Stimulated activated naive CD4-positive, alpha-beta T cell treated with Interleukin-2 at 50 U/mL for 16 hours (primary cell): ENCODE measurements at regions not wholly inside any gene's neighbourhood (a gene's known extent, or its start where the extent isn't known, plus 50 kb on each side); places are given as distances from the start of the nearest gene placed in this dataset.

Experiments
- DNase-seq: peaks from one replicate; lab custom pipeline; 2025; lab: John Stamatoyannopoulos, UW

DNA sequence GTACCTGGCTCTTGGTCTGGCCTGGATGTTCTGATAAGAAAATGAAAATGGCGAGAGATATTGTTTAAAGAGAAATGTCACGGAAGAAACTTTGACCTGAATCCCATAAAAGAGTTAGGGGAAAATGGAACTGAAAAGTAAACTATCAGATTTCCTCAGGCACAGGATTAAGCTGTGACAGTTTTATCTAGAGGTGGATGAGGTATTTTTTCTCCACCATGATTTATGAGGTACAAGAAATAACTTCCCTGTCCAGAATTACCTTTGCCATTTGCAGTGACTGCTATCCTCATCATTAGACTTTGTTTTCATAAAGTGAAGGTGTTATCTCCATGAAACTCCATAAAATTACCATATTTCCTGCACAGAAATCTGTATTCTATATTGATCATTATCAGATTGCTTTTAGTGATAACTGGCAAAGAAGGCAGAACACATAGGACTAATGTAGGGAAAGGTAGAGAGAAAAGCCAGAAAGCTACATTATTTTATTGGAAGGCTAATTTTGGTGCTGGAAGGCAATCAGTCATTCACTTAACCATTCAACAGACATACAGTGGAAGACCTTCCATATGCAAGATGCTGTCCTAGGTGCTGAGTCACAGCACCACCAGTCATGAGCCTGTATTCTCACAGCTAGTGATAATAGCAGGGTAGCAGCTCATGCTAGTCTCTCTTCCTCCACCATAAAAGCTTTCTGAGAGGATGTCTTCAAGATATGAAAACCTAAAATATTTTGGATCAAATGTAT, 427.3 kb upstream of the CITED2 start:
- no peak for DNase-seq

DNA sequence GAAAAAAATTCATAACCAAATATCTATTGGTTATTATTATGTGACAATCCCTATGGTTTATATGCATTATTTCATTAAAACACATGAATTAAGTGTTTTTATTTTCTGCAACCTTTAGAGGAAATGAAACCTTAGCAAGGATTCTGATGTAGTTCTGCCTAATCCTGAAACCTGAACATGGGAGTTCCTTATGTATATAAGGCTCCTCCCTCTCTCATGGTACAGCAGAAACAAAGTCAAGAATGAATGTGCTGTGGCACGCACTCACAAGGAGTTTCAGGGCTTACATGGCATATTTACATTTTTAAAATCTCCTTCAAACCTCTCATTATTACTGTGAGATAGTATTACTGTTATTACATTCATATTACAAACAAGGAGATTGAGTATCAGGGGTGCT, 426.4 kb upstream of the CITED2 start:
- DNase-seq, result no peak

DNA sequence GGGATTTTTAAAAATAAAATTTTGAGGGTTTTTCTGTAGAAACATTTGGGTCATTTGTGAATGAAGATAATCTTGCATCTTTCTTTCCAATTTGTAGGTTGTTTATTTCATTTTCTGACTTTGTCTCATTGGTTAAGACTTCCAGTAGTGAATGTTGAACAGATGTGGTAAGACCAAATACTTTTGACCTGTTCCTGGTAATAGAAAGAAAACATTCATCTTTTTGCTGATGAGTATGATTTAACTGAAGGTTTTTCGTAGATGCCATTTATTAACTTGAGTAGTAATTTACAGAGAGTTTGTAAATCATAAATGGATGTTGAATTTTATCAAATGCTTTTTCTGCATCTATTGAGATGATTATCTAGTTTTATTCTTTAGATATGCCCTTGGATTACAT, 416.1 kb upstream of the CITED2 start:
- DNase-seq, result no peak

DNA sequence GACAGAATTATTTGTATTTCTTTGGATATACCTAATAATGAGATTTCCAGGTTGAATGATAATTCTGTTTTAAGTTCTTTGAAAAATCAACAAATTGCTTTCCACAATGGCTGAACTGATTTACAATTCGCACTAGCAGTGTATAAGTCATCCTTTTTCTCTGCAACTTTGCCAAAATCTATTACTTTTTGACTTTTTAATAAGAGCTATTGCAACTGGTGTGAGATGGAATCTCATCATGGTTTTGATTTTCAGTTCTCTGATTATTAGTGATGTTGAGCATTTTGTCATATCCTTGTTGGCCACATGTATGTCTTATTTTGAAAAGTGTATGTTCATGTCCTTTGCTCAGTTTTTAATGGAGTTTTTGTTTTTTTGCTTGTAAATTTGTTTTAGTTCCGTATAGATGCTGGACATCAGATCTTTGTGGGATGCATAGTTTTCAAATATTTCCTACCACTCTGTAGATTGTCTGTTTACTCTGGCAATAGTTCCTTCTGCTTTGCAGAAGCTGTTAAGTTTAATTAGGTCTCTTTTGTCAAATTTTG, 409.8 kb upstream of the CITED2 start:
- DNase-seq, result no peak

DNA sequence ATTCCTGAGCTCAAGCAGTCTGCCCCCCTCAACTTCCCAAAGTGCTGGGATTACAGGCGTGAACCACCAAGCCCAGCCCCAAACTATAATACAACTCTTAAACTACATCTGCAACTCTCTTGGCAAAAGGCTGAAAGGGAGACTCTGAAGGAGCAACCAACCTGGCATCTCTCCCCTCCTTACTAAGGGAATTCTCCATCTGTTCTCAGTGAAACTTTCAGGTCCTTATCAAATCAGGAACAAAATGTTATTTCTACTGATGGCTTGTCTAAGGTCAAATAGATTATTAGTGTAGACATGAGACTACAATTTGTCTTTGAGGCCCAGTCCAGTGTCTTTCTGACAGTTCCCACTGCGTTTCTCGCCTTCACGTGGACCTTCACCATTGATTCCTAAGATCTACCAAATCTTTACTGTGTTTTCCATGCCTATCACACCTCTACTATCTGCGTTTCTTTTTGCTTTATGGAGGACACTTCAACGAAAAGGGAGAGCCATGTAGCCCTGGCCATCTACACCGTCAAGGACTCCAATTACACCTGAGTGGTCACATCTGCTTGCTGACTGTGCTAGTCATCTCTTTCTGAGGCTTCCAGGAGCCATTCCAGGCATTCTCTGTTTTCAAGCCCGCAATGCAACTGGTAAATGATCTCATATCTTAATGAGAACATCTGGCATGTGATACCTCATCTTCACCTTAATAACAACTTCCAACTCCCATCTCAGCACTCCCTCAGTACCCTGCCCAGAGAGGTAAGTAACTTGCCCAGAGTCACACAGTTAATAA, 405.7 kb upstream of the CITED2 start:
- DNase-seq, result no peak

DNA sequence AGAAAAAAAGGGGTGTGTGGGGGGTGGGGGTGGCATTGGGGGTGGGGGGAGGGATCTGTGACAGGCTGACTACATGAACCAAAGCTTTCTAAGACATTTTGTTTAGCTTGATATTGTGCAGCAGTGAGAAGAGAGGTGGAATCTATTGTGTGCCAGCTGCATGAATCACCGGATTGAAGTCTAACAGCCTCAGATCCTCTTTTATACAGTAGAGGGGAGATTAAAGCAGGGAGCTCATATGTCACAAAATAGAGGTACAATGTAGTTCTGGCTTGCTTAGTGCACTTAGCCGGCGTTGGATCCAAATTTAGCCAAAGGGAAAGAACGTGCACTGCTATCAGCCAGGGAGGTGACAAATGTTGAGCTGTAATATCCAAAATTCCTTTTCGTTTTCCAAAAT, 404.2 kb upstream of the CITED2 start:
- no peak for DNase-seq

DNA sequence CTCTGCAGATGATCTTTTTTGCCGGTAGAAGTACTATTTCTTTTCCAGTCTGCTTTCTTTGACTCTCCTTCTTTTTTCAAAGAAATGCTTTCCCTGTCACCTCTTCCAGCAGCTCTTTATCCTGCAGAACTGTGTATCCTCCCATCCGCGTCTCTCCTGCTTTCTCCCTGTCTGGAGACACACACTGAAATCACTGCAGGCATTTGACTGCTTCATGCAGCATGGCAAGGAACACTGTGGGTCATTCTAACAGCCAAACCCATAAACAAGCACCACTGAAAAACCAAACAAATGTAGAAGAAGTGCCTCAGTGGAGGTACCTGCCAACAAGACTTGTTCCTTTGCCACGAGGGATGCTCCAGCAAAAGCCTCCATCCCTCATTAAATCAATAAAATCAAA, 403.7 kb upstream of the CITED2 start:
- DNase-seq, result no peak

DNA sequence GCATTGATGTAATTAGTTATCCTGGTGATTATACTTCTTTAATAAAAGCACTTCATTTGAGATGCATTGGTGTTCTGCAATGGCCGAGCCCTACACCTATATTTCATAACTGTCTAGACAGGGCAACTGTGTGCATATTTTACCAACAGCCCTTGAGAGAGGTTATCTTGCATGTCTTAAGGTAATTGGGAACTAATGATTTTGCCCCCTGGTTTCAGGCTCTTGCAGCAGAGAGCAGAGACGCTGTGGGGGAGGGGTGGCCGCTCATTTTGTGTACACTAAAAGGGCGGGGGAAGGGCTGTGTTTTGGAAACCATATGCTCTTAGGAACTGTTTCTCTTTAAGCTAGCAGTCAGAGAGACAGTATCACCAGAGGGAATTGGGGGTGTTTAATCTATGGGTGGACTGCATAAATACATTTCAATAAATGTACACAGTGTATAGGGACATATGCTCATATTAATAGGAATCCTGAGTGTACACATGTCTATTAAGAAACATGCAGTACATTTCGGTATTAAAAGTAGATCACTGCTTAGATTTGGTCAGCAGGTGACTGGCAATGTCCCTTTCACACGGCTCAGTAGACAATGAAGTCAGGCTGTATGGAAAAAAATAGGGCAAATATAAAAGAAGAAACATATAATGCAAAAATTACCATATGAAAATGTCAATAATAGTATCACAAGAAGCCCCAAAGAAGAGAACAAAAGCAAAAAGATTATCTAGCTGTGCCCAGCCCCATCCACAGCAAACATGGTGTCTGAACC, 402.9 kb upstream of the CITED2 start:
- no peak for DNase-seq

DNA sequence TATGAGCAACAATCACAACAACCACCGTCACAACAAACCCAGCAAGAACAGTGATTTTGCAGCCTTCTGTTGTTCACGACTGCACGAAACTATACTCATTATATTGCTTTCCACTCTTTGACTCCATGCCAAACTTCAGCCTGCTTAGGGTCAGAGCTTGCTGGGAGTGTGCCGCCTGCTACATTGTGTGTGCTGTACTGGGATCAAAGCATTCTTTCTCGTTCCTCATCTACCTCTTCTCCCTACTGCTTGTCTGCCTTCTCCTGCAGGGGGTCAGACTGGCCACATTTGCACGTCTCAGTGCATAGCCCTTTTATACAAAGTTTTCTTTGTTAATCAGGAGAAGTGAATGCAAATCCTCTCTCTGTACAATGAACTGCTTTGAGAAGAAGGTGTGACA, 401.6 kb upstream of the CITED2 start:
- DNase-seq, result no peak

DNA sequence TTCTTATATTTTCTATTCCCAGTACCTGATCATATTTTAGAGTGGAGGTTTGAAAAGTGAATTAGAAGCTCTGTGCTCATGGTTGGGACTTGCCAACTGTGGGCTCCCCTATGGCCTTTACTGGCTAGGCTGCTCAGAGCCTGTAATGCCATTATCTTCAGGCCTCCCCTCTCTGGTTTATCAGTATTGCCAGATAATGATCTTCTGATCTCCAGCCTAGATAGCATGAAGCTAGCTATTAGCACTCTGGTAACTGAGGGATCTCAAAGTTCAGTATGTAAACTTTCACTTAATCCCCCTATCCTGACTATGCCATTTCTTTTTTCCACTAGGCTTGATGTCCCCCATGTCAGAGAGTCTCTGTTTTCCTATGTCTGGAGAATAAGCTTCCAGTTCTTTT, 393.7 kb upstream of the CITED2 start:
- no peak for DNase-seq

DNA sequence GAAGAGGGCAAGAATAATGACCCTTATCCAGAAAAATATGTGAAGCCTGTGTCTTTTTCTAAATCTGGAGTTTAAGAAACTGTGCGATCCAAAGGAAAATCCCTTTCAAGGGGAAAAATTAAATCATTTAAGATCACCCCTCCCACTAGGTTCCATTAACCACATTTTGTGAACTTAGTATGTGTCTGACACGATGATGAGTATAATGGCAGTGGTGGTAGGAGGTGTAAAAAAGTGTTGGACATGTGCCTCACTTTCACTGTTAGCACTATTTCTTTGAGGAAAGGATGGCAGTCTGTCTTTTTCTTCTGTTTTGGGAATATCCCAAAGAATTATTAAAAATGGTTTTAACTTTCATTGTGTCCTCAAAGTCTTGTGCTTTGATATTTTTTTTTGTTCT, 392.3 kb upstream of the CITED2 start:
- no peak for DNase-seq

DNA sequence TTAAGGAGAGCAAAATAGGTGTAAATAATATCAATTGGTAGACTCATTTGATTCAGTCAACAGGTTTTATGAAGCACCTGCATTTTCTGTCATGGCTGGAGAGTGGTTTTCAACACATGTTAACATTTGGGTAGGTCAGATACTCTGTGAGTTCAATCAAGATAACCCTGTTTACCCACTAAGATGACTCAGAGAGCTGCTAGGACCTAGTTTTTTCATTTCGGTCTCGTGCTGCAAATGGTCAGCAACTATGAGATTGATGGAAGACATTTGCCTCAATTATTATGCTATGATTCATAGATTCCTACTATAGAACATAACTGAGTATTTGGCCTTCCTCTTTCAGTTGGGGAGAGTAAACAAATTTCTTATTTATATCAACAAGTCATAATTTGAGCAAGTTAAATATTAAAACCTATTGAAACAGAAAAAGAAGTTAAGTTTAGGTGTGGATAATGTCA, 391.4 kb upstream of the CITED2 start:
- DNase-seq, result no peak

DNA sequence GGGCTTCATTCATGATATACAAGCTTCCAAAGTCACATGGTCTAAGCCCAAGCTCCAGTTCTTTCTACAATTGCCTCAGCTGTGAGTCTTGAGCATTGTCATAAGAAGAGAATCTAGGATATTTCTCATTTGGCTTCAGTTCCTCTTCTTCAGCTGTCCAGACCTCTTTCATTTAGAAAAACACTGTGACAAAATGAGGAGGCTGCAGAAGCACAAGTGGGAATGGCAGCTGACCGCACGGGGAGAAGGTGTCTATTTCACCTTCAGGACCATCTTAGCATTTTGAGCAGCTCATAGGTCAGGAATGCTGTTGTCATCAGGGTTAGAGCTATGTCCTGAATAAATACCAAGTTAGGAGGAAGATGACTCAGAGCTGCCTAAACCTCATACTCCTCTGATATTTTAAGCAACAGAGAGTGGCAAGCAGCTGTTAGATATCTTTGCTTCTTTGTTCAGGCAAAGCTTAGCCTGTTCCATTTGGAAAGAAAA, 390.1 kb upstream of the CITED2 start:
- no peak for DNase-seq

DNA sequence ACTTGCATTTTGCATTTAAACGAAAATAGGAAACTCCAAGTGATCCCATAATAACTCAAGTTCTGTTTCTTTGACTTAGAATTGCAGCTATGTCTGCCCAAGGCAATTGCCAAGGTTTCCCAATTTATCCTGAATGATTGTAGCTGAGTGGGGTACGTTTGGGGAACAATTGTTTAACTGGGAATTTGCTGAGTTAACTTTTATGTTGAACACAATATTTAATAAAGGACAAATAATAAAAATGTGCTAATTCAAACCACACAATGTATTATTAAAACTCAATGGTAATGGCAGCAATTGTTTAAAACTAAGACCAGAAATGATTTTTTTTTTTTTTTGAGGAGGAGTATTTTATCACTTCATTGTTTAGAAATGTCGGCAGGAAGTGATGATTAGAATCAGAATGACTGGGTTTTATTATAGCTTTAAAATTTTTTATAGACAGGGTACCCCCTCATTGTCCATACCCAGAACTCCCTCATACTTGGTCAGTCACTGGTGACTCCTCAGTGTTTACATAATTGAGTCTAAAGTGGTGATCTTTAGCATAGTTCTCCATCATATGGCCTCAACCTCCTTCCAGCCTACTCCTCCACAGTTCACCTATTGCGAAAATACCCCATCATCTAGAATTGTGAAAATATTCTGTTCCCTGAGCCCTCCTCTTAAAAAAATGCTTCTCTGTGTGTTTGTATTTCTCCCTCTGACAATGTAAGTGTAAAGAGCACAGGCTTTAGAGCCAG, 389.2 kb upstream of the CITED2 start:
- DNase-seq, result no peak

DNA sequence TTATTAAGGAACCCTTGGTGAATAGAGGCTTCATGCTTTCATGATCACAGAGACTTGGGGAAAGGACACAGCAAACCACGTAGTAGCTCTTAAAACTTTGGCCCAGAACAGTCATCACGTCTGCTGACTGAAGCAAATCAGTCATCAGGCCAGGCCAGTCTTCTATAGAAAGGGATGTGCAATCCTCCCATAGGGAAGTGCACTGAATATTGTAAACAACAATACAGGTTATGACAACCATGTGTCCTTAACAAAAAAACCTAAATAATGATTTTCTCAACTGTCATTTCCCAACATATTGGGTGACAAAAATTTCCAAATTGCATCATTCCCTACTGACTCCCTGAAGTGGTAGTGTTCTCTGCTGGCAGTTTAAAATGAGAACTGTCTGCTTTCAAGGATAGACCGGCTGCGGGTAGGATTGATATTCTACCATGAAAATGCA, 388.2 kb upstream of the CITED2 start:
- no peak for DNase-seq

DNA sequence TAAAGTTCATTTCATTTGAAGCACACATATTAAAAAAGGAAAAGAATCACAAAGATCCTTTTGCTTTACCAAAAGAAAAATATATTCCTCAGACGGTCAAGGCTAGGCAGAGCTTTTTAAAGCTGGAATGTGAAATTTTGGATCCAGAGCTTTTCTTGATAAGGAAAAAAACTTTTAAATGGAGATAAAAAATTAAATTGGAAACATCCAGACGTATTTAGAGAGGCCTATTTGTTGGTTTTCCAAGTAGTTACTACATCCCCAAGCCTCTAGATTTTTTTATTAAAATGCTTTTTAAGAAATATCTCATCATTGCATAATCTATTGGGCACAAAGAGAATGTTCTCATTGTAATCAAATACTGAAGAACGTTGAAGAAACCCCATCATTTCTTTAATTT, 385.7 kb upstream of the CITED2 start:
- DNase-seq, result no peak

DNA sequence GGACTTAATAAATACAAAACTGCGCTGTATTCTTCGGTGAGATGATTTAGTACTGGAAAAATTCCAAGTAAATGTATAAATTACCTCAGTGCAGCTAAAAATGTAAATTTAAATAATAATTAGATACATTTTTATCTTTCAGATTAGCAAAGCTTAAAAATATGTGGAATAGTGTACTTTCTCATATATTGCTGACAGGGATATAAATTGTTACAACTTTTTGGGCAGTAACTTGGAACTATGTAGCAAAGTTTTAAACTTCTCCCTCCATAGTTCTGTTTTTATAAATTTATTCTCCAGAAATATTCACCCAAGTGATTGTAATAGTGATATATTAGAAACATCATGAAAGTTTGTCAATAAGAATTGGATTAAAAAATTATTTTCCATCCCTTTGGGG, 384.6 kb upstream of the CITED2 start:
- DNase-seq, result no peak

DNA sequence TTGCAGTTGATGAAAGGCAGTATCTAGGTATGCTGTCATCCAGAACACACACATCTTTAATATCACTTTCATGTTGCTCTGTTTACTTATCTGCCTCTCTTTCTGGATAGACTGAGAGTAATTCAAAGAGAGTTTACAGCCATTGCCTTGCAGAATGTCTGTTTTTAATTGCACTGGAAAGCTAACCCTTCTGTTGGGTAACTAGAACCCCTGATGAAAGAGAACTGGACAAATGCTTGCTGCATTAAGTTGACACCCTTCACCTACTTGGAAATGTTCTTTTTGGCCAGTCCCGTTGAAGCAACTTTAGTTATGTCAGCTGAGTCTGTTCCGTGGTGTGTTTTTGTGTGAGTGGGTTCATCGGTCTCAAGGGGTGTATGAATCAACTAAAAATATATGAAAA, 383.8 kb upstream of the CITED2 start:
- no peak for DNase-seq

DNA sequence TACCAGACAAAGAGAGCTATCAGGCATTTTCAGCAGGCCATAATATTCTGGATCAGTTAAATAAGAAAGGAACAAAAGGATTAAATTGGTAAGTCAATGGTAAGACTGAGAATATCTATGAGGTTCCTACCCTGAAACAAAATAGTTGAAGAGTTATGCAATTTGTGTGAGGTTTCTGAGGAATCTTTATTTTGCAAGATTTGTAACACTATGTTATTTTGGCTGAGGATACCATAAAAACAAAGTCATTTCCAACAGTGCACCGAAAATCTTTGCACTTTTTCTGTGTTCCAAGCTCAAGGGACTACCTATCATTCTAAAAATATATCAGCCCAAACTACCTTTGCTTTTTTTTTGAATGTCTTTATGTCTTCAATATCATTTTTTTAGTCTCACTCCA, 383.3 kb upstream of the CITED2 start:
- DNase-seq, result no peak

DNA sequence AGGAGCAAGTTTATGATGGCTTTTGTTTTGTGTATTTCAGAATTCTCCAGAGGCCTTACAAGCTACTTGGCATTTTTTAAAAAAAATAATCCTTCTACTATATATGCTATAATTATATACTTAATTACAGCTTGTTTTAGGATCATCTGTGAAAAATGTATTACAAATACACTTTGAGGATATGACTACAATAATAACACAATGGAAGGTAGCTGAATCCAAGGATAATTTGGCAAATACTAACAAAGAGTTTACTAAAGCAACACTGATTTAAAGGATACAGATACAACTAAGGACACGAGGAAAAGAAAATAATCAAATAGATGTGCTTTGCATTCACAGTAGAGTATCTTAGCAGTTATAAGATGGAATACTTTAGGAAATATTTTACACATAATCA, 381.9 kb upstream of the CITED2 start:
- no peak for DNase-seq

DNA sequence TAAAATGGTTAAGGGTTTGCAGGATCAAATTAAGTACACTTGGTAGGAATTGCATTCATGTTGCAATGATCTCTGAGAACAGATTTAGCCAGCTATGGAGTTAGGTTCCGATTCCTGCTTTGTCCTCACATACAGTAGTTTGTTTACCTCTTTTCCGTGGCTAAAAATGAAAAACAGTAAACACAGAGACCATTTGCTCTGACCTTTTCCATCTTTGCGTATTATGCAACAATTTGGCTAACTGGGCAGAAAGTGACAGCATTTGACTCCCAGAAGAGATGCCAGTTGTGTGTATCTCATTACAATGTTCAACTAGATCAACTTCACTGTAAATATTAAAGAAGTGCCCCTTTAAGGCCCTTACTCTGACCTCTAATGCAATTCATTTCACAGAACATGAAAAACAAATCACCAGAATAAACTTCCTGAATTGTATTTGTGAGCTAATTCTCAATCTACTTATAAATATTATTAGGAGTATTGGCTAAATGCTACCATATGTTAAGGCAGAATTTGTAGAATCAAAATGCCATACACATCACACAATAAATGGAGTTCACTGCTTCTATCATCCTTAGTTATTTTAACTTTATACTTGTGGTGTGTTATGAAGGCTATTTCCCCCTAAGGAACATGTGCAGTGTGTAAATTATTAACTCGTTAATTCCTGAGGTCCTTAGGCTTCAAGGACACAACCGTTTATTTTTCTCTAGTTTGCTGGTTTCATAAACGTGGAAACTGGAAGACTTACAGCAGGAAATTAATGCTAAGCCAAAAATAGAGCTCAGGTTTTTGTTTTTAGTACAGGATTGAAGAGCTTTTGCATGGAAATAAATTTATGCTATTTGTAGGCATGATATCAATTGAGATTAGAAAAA, 380.7 kb upstream of the CITED2 start:
- DNase-seq, result no peak
